ENCODE measurements at regions not wholly inside any gene's neighbourhood (a gene's known extent, or its start where the extent isn't known, plus 50 kb on each side); places are given as distances from the start of the nearest gene placed in this dataset.
"Not testable (repeated sequence)": the region's sequence is repeated elsewhere in the genome, so short reads cannot be mapped to it uniquely, and the experiment has no call there.

GRCh38 chr2:87417742-87418567 is 329.9 kb upstream of the PLGLB2 start:
- TF ChIP-seq, protein P1, sequence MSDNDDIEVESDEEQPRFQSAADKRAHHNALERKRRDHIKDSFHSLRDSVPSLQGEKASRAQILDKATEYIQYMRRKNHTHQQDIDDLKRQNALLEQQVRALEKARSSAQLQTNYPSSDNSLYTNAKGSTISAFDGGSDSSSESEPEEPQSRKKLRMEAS (IDR thresholded peaks at IDR 0.05): not testable (repeated sequence)
- not testable (repeated sequence) for TF ChIP-seq RFX5 (IDR thresholded peaks at IDR 0.05; ENCODE audit: low read depth, low read length); ZNF263 (CRISPR knock-in tag; IDR thresholded peaks at IDR 0.05); EP300 (IDR thresholded peaks at IDR 0.05; ENCODE audit: low read depth in 2 of 2, low read length in 2 of 2); EP300 (CRISPR knock-in tag; IDR thresholded peaks at IDR 0.05; ENCODE audit: borderline replicate concordance); ATRX (CRISPR knock-in tag; IDR thresholded peaks at IDR 0.05; ENCODE audit: borderline replicate concordance); CTCF (CRISPR knock-in tag; IDR thresholded peaks at IDR 0.05); RFX1 (IDR thresholded peaks at IDR 0.05); RAD21 (CRISPR knock-in tag; IDR thresholded peaks at IDR 0.05); SIN3B (IDR thresholded peaks at IDR 0.05; ENCODE audit: low read length); NR1H2 (CRISPR knock-in tag; IDR thresholded peaks at IDR 0.05; ENCODE audit: borderline replicate concordance, low read depth)
- TF ChIP-seq, protein P2, sequence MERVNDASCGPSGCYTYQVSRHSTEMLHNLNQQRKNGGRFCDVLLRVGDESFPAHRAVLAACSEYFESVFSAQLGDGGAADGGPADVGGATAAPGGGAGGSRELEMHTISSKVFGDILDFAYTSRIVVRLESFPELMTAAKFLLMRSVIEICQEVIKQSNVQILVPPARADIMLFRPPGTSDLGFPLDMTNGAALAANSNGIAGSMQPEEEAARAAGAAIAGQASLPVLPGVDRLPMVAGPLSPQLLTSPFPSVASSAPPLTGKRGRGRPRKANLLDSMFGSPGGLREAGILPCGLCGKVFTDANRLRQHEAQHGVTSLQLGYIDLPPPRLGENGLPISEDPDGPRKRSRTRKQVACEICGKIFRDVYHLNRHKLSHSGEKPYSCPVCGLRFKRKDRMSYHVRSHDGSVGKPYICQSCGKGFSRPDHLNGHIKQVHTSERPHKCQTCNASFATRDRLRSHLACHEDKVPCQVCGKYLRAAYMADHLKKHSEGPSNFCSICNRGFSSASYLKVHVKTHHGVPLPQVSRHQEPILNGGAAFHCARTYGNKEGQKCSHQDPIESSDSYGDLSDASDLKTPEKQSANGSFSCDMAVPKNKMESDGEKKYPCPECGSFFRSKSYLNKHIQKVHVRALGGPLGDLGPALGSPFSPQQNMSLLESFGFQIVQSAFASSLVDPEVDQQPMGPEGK (CRISPR knock-in tag; IDR thresholded peaks at IDR 0.05): not testable (repeated sequence)
- TF ChIP-seq, protein P3, sequence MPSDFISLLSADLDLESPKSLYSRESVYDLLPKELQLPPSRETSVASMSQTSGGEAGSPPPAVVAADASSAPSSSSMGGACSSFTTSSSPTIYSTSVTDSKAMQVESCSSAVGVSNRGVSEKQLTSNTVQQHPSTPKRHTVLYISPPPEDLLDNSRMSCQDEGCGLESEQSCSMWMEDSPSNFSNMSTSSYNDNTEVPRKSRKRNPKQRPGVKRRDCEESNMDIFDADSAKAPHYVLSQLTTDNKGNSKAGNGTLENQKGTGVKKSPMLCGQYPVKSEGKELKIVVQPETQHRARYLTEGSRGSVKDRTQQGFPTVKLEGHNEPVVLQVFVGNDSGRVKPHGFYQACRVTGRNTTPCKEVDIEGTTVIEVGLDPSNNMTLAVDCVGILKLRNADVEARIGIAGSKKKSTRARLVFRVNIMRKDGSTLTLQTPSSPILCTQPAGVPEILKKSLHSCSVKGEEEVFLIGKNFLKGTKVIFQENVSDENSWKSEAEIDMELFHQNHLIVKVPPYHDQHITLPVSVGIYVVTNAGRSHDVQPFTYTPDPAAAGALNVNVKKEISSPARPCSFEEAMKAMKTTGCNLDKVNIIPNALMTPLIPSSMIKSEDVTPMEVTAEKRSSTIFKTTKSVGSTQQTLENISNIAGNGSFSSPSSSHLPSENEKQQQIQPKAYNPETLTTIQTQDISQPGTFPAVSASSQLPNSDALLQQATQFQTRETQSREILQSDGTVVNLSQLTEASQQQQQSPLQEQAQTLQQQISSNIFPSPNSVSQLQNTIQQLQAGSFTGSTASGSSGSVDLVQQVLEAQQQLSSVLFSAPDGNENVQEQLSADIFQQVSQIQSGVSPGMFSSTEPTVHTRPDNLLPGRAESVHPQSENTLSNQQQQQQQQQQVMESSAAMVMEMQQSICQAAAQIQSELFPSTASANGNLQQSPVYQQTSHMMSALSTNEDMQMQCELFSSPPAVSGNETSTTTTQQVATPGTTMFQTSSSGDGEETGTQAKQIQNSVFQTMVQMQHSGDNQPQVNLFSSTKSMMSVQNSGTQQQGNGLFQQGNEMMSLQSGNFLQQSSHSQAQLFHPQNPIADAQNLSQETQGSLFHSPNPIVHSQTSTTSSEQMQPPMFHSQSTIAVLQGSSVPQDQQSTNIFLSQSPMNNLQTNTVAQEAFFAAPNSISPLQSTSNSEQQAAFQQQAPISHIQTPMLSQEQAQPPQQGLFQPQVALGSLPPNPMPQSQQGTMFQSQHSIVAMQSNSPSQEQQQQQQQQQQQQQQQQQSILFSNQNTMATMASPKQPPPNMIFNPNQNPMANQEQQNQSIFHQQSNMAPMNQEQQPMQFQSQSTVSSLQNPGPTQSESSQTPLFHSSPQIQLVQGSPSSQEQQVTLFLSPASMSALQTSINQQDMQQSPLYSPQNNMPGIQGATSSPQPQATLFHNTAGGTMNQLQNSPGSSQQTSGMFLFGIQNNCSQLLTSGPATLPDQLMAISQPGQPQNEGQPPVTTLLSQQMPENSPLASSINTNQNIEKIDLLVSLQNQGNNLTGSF (CRISPR knock-in tag; IDR thresholded peaks at IDR 0.05): not testable (repeated sequence)
